GM19240 (cell line): ENCODE measurements at regions not wholly inside any gene's neighbourhood (a gene's known extent, or its start where the extent isn't known, plus 50 kb on each side); places are given as distances from the start of the nearest gene placed in this dataset.

ENCODE experiments used
- DNase-seq: peaks from one replicate; pipeline ENCODE4 v3.0.0; 2011; ENCODE audit warnings: low spot score; ENCODE audit not compliant: insufficient read length

GRCh38 chr2:16321872-16322271 lies 343.8 kb downstream of the CYRIA start:
- DNase-seq: no peak

- DNase-seq: no peak
These were observed 344.4 kb downstream of the CYRIA start for GRCh38 chr2:16321256-16321655.

- no peak for DNase-seq
These were observed 344.9 kb downstream of the CYRIA start for GRCh38 chr2:16320716-16321115.

GRCh38 chr2:16319551-16320121 lies 346.0 kb downstream of the CYRIA start:
- DNase-seq: no peak

DNA sequence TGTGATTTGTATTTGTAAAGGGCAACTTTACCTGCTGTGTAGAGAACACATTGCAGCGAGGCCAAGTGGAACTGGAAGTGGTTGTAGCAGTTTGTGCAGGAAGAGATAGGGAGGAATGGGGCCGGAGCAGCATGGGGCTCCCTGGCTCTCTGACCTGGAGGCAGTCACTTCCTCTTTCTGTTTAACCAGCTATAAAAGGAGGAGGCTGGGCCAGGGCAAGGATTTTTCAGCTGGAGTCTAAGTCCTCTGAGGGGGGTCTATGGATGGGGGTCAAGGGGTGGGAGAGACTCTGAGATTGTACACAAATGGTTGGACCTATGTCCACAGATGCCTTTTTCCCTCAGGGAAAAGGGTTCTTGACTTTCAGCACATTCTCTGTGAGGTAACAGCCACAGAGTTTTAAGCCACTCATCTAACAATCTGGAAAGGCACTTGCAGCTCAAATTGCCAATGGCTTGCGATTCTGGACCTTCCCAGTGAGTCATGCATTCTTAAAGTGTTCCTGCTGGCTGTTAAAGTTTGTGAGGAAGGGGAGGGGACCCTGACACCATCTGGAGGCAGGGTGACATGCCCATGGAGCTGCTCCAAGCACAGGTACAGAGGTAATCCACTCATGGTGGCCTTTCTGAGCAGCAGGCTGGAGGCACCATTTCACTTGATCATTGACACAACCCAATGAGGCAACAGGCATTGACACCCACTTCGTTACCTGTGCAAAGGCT lies 347.0 kb downstream of the CYRIA start:
- no peak for DNase-seq

GRCh38 chr2:16318051-16318450 lies 347.6 kb downstream of the CYRIA start:
- no peak for DNase-seq

DNA sequence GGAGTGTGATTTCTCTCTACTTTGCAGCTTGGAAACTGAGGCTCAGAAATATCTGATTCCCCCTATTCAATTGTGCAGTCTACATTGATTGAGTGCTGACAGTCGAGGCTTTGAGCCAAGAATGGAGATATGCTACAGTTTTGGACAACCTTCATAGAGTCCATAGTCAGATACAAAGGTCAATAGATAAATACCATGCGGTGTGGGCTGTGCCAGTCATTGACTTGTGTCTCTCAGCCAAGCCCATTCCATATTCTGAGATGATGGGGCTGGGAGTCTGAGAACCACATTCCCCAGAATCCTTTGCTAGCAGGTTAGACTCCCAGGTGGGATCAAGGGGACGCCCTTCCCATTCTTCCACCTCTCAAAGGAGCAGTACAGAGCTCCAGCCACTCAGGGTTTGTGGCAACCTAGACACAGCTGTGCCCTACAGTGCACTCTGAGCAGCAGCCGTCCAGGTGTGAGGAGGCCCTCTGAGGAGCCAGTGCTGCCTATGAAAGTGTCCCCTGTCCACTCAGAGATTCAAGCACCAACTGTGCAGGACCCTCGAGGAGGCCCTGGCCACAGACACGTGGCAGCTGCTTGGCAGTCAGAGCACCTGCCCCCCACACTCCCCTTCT lies 348.3 kb downstream of the CYRIA start:
- no peak for DNase-seq

- DNase-seq: no peak
These were observed 349.0 kb downstream of the CYRIA start for GRCh38 chr2:16316456-16317210.

- no peak for DNase-seq
These were observed 349.7 kb downstream of the CYRIA start for GRCh38 chr2:16315908-16316307.

DNA sequence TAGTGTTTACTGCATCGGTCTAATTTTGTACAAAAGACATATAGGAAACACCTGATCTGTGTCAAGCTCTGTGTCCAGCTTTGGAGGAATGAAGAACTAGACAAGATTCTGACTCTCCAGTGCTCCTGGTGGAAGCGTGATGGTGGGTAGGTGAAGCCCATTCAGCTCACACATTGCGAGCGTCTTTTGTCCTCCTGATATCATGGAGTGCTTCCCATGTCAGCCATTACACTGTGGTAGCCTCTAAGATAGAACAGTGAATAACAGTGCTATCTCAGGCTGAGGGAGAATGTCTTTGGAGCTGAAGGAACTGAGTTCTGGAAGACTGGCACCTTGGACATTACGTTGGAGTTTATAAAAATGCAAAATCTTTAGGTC lies 350.2 kb downstream of the CYRIA start:
- no peak for DNase-seq

GRCh38 chr2:16314691-16315457 lies 350.8 kb downstream of the CYRIA start:
- DNase-seq: no peak

GRCh38 chr2:16314001-16314400 lies 351.6 kb downstream of the CYRIA start:
- no peak for DNase-seq

- no peak for DNase-seq
These were observed 352.2 kb downstream of the CYRIA start for GRCh38 chr2:16313235-16313975.

DNA sequence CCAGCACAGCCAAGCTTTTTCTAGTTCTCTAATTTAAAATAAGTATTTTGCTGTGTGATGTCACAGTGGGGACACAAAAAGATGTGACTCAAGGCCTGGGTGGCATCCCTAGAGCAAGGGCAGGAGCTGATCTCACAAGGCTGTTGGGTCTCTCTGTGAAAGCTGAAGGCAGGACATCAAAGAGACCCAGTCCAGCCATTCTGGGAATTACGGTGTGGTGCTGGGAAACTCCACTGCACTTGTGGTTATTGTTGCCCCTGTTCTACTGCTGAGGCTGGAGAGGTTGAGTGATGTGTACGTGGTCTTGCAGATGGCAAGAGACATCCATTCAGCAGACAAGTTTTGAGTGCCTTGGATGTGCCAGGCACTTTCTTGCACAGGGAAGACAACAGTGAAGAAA lies 352.9 kb downstream of the CYRIA start:
- DNase-seq: no peak

GRCh38 chr2:16311521-16312440 lies 353.9 kb downstream of the CYRIA start:
- no peak for DNase-seq

DNA sequence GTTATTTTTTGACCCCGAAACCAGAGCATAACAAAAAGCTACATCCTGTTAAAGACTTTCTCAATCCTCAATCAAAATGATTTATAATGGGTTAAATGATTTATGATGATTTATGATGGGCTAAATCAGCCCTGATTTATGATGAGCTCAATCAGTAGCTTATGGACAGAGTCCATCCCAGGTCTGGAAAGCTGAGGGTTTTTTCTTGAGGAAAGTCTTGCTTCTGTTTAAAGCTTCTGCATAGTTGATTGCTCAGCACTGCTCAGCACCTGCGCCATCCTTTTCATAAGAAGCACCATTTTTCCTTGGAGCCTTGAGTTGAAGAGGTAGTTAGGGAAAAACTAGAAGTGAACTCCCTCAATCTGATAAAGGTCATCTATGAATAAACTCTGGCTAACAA lies 356.8 kb downstream of the CYRIA start:
- DNase-seq: no peak

GRCh38 chr2:16304876-16305590 lies 360.6 kb downstream of the CYRIA start:
- DNase-seq: no peak

DNA sequence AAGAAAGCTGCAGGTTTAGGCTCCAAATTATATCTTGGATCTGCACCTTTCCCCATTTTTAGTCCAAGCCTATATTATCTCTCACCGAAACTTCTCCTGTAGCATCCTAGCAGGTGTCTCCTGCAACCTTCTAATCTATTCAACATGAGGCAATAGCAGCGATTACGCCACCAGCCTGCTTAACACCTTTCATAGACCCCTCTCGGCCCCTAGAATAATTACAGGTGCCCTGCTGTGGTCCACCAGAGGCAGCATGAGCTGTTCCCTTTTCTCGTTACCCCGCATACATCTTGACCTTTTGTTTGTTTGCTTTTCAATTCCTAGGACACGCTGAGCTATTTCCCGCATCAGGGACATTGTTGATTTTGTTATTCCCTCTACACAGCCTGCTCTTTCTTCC lies 361.9 kb downstream of the CYRIA start:
- DNase-seq: no peak

- DNase-seq: no peak
These were observed 362.4 kb downstream of the CYRIA start for GRCh38 chr2:16303273-16303577.
